DMS53 (cell line): ENCODE measurements at regions not wholly inside any gene's neighbourhood (a gene's known extent, or its start where the extent isn't known, plus 50 kb on each side); places are given as distances from the start of the nearest gene placed in this dataset.

Experiments used
- DNase-seq: peaks from one replicate; lab custom pipeline; 2025; lab: John Stamatoyannopoulos, UW

DNA sequence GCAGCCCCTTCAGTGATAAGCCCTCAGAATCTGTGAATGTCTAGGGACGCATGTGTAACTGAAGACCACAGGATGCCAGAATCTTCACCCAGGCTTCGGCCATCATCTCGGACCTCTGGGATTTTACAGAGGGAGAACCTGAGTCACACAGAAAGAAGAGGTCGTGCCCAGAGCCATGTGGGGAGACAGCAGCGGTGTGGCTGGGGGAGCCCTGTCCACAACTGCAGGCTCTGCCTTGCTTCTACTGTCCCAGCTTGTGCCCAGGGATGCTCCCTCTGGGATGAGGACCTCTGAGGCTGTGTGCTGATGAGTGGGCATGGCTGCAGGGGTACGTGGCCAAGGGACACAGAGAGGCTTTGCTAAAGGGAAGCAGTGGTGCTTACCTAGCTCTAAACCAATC, 582.0 kb downstream of the TBC1D22A start:
- no peak for DNase-seq

- DNase-seq, result no peak
Observed at GRCh38 chr22:47343611-47344010, 581.2 kb downstream of the TBC1D22A start.

DNA sequence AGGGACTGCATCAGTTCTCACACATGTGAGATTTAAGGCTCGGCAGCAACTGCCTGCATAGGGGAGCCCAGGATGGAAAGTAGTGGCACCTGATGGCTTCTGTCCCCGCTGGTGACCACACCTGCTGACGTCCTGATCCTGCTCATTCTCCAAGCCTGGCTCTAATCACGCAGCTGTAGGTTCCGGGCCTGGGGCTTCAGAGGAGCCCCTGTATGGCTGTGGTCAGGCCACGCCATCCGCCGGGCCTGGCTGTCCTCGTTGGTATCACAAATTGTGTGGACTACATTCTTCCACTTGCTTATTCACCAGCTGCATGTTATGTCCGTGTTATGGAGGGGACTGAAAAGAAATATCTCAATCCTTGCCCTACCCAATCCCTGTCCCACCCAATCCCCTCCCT, 580.0 kb downstream of the TBC1D22A start:
- no peak for DNase-seq

DNA sequence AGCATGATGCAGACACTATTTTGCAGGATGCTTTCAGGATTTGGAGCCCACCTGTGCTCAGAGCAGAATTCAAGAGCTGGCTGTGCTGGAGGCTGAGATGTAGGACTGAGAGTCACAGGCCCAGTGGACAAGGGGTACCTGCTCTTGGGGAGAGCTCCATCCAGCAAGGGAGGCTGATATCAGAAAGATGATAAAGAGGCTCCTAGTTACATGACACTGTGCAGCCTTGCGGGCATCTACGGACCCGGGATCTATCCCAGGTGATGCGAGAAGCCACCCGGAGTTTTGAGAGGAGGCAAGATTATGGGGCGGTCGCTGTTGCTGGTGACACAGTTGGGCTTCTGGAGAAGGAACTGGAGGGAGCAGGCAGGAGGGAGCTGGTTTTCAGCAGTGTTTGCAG, 579.0 kb downstream of the TBC1D22A start:
- DNase-seq, result no peak

GRCh38 chr22:47340851-47341436, 578.5 kb downstream of the TBC1D22A start:
- DNase-seq, result no peak

- DNase-seq, result peak; percentile 95
Observed at GRCh38 chr22:47337161-47337621, 574.7 kb downstream of the TBC1D22A start.

DNA sequence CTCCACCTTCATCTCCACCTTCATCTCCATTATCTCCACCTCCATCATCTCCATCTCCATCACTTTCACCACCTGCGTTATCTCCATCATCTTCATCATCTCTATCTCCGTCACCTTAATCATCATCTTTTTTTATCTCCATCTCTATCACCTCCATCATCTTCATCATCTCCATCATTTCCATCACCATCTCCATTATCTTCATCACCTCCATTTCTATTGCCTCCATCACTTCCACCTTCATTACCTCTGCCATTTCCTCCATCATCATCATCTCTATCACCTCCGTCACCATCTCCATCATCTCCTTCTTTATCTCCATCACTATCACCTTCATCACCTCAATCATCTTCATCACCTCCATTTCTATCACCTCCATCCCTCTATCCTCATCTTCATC, 573.5 kb downstream of the TBC1D22A start:
- no peak for DNase-seq

GRCh38 chr22:47335460-47335859, 573.0 kb downstream of the TBC1D22A start:
- no peak for DNase-seq

- DNase-seq, result no peak
Observed at GRCh38 chr22:47334601-47335000, 572.2 kb downstream of the TBC1D22A start.

DNA sequence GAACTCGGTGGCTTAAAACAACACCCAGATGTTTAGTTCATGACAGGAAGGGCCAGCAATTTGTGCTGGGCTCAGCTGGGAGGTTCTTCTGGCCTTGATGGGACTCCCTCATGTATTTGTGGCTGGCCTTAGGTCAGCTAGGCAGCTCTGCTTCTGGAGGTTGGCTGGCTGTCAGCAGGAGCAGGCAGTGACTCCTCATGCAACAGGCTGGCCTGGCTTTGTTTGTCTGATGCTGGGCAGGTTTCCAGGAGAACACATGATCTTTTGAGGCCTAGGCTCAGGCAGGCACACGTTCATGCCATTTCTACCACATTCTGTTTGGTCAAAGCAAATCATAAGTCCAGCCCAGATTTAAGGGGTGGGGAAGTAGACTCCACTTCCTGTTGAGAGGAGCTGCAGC, 571.2 kb downstream of the TBC1D22A start:
- peak; percentile 90 for DNase-seq

DNA sequence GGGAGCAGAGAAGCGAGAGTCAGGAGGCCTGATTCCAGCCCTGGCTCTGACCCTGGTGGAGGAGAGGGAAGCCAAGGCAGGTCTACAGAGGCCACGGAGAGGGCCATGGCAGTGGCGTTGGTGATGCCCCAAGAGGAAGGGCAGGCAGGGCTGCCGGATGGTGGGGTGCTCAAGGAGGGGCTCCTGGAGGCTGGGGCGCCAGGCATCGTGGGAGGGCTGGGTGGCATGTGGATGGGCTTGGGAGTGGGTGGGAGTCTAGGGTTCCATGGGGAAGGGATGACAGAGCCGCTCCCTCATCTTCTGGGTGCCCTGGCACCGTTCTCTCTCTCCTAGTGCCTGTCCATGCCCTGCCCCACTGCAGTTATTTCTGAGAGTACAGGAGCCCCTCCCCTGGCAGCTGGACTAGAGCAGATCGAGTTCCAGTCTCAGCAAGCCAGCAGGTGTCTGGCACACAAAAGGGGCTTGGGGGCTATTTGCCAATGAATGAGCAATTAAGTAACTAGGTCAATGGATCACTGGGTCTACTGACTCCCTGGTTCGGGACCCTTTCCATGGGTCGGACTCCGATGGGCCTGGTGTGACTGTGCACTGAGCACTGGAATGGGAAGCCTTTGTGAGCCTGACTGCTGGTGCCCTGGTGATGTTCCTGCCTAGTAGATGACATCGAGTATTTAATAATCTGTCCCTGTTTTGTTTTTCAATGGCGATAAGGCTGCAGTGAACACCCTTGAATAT, 570.0 kb downstream of the TBC1D22A start:
- no peak for DNase-seq

GRCh38 chr22:47331750-47332149, 569.3 kb downstream of the TBC1D22A start:
- no peak for DNase-seq

DNA sequence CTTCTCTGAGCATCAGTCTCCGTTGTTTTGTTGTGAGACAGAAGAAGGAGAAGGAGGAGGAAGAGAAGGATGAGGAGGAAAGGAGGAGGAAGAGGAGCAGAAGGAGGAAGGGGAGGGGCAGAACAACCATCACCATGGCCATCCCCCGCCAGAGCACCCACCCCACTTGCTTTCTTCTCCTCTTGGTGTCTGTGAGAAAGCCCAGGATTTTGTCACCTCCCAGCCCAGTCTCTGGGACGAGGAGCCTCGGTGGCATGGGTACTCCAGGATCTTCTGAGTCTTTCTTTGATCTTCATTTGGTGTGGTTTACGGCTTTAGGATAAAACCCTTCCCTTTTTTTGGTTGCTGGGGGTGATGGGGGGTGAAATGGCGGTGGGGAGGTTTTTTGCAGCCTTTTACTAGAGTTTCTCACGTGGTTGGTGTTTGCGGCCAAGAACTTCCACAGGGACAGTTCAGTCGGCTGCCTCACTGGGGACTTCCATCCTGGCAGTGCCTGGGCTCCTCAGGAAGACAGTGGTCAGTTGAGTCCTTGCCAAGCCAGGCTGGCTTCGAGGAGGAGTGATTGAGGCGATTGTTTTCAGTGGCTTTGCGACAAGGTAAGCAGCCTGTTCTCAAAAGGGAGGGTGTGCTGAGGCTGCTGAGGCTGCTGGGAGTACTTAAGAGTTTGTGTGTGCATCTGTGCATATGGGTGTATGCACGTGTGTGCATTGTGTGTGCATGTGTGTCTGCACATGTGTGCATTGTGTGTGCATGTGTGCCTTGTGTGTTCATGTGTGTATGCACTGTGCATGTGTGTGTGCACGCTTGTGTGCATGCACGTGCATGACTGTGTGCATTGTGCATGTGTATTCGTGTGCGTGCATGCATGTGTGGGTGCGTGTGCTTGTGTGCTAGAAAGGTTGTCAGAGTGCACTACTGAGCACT, 567.5 kb downstream of the TBC1D22A start:
- DNase-seq, result no peak

DNA sequence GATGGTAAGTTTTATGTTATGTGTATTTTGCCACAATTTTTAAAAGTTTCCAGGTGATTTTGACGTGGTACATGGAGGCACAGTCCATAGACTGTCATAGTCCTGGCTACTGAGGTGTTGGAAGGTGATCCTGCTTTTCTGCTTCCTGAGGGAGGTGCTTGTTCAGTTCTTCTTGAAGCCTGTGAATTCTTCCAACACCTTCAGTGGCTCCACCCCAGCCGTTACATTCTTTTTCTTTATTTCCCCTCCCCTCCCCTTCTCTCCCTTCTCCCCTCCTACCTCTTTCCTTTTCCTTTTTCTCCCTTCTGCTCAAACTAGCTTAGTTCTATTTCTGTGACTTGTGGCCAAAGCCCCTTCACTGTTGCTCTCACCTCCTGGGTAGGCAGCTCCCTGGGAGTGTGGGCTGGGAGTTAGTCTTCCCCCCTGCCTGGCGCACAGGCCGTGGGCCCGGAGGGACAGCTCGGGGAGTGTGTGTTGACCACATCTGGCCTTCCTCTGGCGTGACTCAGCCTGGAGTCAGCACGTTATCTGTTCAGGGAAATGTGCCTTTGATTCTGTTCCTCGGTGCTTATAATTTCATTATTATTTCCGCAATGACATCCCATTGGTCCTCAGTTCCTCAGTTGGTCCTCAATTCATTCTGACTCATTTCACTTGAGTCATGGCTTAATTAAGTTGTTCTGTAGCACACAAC, 566.2 kb downstream of the TBC1D22A start:
- peak; percentile 76 for DNase-seq

DNA sequence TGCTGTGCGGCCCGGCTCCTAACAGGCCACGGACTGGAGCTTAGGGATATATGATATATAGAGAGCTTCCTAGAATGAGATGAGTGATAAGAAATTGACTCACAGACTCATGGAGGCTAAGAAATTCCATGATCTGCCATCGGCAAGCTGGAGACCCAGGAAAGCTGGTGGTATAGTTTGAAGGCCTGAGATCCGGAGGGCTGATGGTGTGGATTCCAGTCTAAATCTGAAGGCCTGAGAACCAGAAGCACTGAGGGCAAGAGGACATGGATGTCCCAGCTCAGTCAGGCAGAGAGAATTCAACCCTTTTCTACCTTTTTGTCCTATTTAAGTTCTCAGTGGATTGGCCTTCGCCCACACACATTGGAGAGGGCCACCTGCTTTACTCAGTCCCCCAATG, 564.8 kb downstream of the TBC1D22A start:
- DNase-seq, result no peak

- no peak for DNase-seq
Observed at GRCh38 chr22:47325249-47325648, 562.8 kb downstream of the TBC1D22A start.

GRCh38 chr22:47324435-47324990, 562.1 kb downstream of the TBC1D22A start:
- DNase-seq, result no peak

GRCh38 chr22:47323518-47323917, 561.1 kb downstream of the TBC1D22A start:
- DNase-seq, result no peak

- peak; percentile 92 for DNase-seq
Observed at GRCh38 chr22:47322854-47323253, 560.4 kb downstream of the TBC1D22A start.

- DNase-seq, result no peak
Observed at GRCh38 chr22:47320560-47320959, 558.1 kb downstream of the TBC1D22A start.

- DNase-seq, result no peak
Observed at GRCh38 chr22:47318041-47318737, 555.7 kb downstream of the TBC1D22A start.
